ENCODE measurements at regions not wholly inside any gene's neighbourhood (a gene's known extent, or its start where the extent isn't known, plus 50 kb on each side); places are given as distances from the start of the nearest gene placed in this dataset.

DNA sequence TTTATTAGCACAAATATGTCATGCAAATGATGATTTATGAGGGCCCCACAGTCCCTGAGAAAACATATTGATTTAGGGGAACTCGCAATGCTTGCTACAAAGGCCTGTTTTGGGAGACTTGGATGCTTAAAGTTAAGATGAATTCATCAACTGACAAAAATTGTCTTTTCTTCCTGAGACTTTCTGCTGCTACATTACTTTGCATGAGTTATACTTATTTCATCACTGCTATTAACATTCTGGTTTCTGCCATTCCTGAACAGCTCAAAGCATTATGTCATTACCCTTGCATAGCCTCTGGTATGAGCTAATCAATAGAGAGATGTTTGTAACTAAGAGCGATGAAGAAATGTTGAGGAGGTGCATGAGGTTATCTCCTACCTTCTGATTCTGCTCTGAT, 74.4 kb downstream of the SOX11 start:
- H3K9me3 ChIP-seq (ENCODE audit: insufficient read depth, low read length), result no peaks in the 10 kb centered on the region
- no peak for DNase-seq (ENCODE audit: low read depth, low spot score)
- H3K36me3 ChIP-seq (ENCODE audit: insufficient read depth, insufficient read length, low read length), result no peaks in the 10 kb centered on the region
- H3K9ac ChIP-seq (ENCODE audit: insufficient read length, low read depth), result no peak overlapping the region
- H3K4me3 ChIP-seq (ENCODE audit: insufficient read length, low read depth), result no peak overlapping the region
- no peak for TF ChIP-seq ZNF274 (IDR thresholded peaks at IDR 0.05; ENCODE audit: low read depth, low read length)
- no peak for TF ChIP-seq YY1 (IDR thresholded peaks at IDR 0.05; ENCODE audit: insufficient read depth, insufficient read length)
- no peak for TF ChIP-seq SUZ12 (IDR thresholded peaks at IDR 0.05; ENCODE audit: extremely low read depth, insufficient read depth, insufficient read length)
- H3K4me1 ChIP-seq (ENCODE audit: insufficient read depth, insufficient read length), result no peaks in the 10 kb centered on the region
- no peaks in the 10 kb centered on the region for H3K27me3 ChIP-seq (ENCODE audit: insufficient read depth, insufficient read length)

DNA sequence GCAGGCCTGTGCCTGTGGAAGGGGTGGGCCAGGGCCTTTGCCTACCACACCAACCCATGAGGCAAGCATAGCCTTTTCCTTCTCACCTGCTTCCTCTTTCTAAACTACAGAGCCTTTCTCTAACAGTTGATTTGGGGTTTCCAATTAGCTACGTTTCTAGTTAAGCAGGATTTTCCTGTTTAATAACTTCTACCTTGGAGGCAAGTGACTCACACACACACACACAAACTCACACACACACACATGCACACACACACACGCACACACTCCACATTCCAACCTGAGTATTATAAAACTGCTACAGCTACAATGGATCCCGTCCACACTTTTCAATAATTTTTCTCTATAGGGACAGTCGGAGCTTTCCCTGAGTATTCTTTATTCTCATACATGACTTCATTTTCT, 84.9 kb downstream of the SOX11 start:
- Histone ChIP-seq H3K4me3 (ENCODE audit: insufficient read length, low read depth) (no peak overlapping the region), H3K9ac (ENCODE audit: insufficient read length, low read depth) (no peak overlapping the region), H3K4me1 (ENCODE audit: insufficient read depth, insufficient read length) (no peaks in the 10 kb centered on the region), H3K36me3 (ENCODE audit: insufficient read depth, insufficient read length, low read length) (no peaks in the 10 kb centered on the region), H3K9me3 (ENCODE audit: insufficient read depth, low read length) (no peaks in the 10 kb centered on the region), H3K27me3 (ENCODE audit: insufficient read depth, insufficient read length) (no peaks in the 10 kb centered on the region)
- DNase-seq (ENCODE audit: low read depth, low spot score), result no peak
- TF ChIP-seq ZNF274 (IDR thresholded peaks at IDR 0.05; ENCODE audit: low read depth, low read length) (no peak), SUZ12 (IDR thresholded peaks at IDR 0.05; ENCODE audit: extremely low read depth, insufficient read depth, insufficient read length) (no peak), YY1 (IDR thresholded peaks at IDR 0.05; ENCODE audit: insufficient read depth, insufficient read length) (no peak)

DNA sequence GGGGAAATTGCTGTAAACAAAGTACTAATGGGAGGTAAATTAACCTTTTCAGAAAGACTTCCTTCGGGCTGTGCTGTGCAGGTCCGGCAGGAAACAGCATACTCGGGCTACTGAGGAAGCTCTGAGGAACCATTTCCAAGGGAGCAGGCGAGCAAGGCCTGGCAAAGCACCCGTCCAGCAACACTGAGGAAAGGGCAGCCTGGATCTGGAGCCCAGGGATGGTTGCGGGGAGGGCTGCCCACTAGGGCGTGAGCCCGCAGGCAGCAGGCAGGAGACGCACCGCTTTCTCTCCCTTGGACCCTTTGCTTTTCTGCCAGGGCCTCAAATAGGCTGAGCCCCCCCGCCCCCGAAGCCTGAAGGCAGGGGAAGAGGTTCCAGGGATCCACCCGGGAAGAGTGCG, 89.5 kb downstream of the SOX11 start:
- DNase-seq (ENCODE audit: low read depth, low spot score), result no peak
- Histone ChIP-seq H3K9ac (ENCODE audit: insufficient read length, low read depth) (no peak overlapping the region), H3K4me3 (ENCODE audit: insufficient read length, low read depth) (no peak overlapping the region), H3K9me3 (ENCODE audit: insufficient read depth, low read length) (no peaks in the 10 kb centered on the region), H3K36me3 (ENCODE audit: insufficient read depth, insufficient read length, low read length) (no peaks in the 10 kb centered on the region), H3K4me1 (ENCODE audit: insufficient read depth, insufficient read length) (no peaks in the 10 kb centered on the region), H3K27me3 (ENCODE audit: insufficient read depth, insufficient read length) (no peaks in the 10 kb centered on the region)
- TF ChIP-seq ZNF274 (IDR thresholded peaks at IDR 0.05; ENCODE audit: low read depth, low read length), result no peak
- TF ChIP-seq SUZ12 (IDR thresholded peaks at IDR 0.05; ENCODE audit: extremely low read depth, insufficient read depth, insufficient read length), result no peak
- no peak for TF ChIP-seq YY1 (IDR thresholded peaks at IDR 0.05; ENCODE audit: insufficient read depth, insufficient read length)

DNA sequence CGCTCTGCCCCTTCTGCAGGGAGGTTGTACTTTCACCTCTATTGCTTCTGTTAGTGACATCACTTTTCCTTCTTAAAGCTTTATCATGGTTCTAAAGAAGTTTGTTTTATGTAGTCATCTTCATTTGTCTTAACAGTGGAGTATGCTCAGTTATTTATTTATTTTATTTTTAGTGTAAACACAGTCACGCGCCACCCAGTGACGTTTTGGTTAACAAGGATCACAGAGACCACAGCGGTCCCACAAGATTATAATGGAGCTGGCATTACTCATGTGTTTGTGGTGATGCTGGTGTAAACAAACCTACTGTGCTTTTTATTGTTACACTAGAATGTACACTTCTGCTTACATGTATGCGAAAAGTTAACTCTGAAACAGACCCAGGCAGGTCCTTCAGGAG, 89.9 kb downstream of the SOX11 start:
- Histone ChIP-seq H3K4me1 (ENCODE audit: insufficient read depth, insufficient read length) (no peaks in the 10 kb centered on the region), H3K9ac (ENCODE audit: insufficient read length, low read depth) (no peak overlapping the region), H3K27me3 (ENCODE audit: insufficient read depth, insufficient read length) (no peaks in the 10 kb centered on the region), H3K36me3 (ENCODE audit: insufficient read depth, insufficient read length, low read length) (no peaks in the 10 kb centered on the region), H3K4me3 (ENCODE audit: insufficient read length, low read depth) (no peak overlapping the region), H3K9me3 (ENCODE audit: insufficient read depth, low read length) (no peaks in the 10 kb centered on the region)
- TF ChIP-seq YY1 (IDR thresholded peaks at IDR 0.05; ENCODE audit: insufficient read depth, insufficient read length), result no peak
- TF ChIP-seq ZNF274 (IDR thresholded peaks at IDR 0.05; ENCODE audit: low read depth, low read length), result no peak
- TF ChIP-seq SUZ12 (IDR thresholded peaks at IDR 0.05; ENCODE audit: extremely low read depth, insufficient read depth, insufficient read length), result no peak
- no peak for DNase-seq (ENCODE audit: low read depth, low spot score)

DNA sequence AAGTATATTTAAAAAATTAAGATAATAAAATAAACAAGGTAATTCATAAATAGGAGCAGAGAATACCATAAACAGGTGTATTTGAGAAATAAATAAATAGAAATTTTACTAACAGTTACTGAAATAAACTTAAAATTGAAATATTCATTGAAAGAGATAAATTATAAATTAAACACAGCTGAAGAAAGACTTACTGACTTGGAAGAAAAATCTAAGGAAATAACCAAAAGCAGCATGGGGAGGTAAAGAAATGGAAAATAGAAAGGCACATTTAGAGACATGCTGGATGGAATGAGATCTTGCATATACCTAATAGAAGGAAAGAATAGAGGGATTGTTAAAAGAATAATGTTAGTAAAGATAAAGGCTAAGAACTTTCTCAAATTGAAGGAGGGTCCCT, 96.3 kb downstream of the SOX11 start:
- Histone ChIP-seq H3K9ac (ENCODE audit: insufficient read length, low read depth) (no peak overlapping the region), H3K36me3 (ENCODE audit: insufficient read depth, insufficient read length, low read length) (no peaks in the 10 kb centered on the region), H3K4me3 (ENCODE audit: insufficient read length, low read depth) (no peak overlapping the region), H3K4me1 (ENCODE audit: insufficient read depth, insufficient read length) (no peaks in the 10 kb centered on the region), H3K27me3 (ENCODE audit: insufficient read depth, insufficient read length) (no peaks in the 10 kb centered on the region), H3K9me3 (ENCODE audit: insufficient read depth, low read length) (peaks cover 19% of the 10 kb centered on the region)
- TF ChIP-seq SUZ12 (IDR thresholded peaks at IDR 0.05; ENCODE audit: extremely low read depth, insufficient read depth, insufficient read length) (no peak), ZNF274 (IDR thresholded peaks at IDR 0.05; ENCODE audit: low read depth, low read length) (no peak), YY1 (IDR thresholded peaks at IDR 0.05; ENCODE audit: insufficient read depth, insufficient read length) (no peak)
- DNase-seq (ENCODE audit: low read depth, low spot score), result no peak

DNA sequence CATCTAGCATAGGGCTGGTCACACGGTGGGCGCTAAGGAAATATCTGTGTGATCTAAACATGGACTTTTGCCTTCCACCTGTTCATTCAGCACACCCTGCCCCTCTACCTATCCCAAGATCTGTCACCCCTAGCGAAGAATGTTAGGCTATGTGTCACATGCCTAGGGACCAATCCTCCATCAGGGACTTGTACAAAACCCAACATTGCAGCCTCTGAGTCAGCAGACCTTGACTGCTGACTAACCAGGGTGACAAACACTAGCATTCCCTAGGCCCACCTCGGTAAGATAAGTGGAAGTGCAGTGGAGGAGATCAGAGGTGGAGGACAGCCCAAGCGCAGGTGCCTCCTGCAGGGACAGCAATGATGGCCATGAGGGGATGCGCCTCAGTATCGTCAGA, 99.2 kb downstream of the SOX11 start:
- H3K9ac ChIP-seq (ENCODE audit: insufficient read length, low read depth), result no peak overlapping the region
- no peaks in the 10 kb centered on the region for H3K36me3 ChIP-seq (ENCODE audit: insufficient read depth, insufficient read length, low read length)
- no peak overlapping the region for H3K4me3 ChIP-seq (ENCODE audit: insufficient read length, low read depth)
- no peak for DNase-seq (ENCODE audit: low read depth, low spot score)
- no peaks in the 10 kb centered on the region for H3K4me1 ChIP-seq (ENCODE audit: insufficient read depth, insufficient read length)
- no peaks in the 10 kb centered on the region for H3K27me3 ChIP-seq (ENCODE audit: insufficient read depth, insufficient read length)
- peaks cover 19% of the 10 kb centered on the region for H3K9me3 ChIP-seq (ENCODE audit: insufficient read depth, low read length)
- TF ChIP-seq ZNF274 (IDR thresholded peaks at IDR 0.05; ENCODE audit: low read depth, low read length) (no peak), YY1 (IDR thresholded peaks at IDR 0.05; ENCODE audit: insufficient read depth, insufficient read length) (no peak), SUZ12 (IDR thresholded peaks at IDR 0.05; ENCODE audit: extremely low read depth, insufficient read depth, insufficient read length) (no peak)

DNA sequence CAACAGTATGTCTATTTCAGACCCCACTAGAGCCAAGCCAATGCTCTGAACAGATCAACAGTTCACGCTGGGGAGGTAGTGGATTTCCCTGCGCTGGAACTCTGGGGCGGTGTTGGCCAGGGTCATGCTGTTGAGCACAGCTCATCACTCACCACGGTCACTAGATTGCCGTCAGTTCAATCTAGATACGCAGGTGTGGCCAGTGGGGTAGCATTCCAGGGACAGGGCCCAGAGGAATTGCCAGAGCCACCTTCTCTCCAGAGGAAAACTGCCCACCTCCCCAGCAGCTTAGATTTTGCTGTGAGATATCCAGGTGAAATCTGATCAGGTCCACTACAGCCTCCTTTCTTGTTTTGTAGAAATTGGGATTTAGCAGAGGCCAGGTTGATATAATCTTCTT, 101.8 kb downstream of the SOX11 start:
- no peak for DNase-seq (ENCODE audit: low read depth, low spot score)
- TF ChIP-seq ZNF274 (IDR thresholded peaks at IDR 0.05; ENCODE audit: low read depth, low read length), result no peak
- TF ChIP-seq YY1 (IDR thresholded peaks at IDR 0.05; ENCODE audit: insufficient read depth, insufficient read length), result no peak
- no peak for TF ChIP-seq SUZ12 (IDR thresholded peaks at IDR 0.05; ENCODE audit: extremely low read depth, insufficient read depth, insufficient read length)
- Histone ChIP-seq H3K9me3 (ENCODE audit: insufficient read depth, low read length) (0 out of 2 replicates have a peak, but pooled peaks cover 11% of the 10 kb centered on the region), H3K27me3 (ENCODE audit: insufficient read depth, insufficient read length) (no peaks in the 10 kb centered on the region), H3K4me3 (ENCODE audit: insufficient read length, low read depth) (no peak overlapping the region), H3K36me3 (ENCODE audit: insufficient read depth, insufficient read length, low read length) (no peaks in the 10 kb centered on the region), H3K9ac (ENCODE audit: insufficient read length, low read depth) (no peak overlapping the region), H3K4me1 (ENCODE audit: insufficient read depth, insufficient read length) (no peaks in the 10 kb centered on the region)

DNA sequence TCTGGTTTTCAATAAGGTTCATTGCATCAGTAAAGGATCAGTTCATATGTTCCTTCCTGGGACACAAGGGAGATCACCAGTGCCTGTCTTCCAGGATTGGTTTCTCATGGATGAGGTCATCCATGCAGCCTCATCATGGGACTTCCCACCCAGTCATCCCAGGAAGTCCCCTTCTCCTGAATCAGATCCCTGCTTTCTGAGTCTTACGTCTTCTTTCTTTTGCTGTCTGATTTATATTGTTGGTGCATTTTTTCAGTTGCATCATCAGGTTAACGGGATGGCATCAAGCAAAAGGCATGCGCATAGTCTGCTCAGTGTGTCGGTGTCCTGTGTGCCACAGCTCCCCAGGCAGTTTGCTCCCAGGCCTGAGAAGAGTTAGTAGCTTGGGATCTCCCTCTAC, 105.9 kb downstream of the SOX11 start:
- no peak for TF ChIP-seq ZNF274 (IDR thresholded peaks at IDR 0.05; ENCODE audit: low read depth, low read length)
- TF ChIP-seq SUZ12 (IDR thresholded peaks at IDR 0.05; ENCODE audit: extremely low read depth, insufficient read depth, insufficient read length), result no peak
- TF ChIP-seq YY1 (IDR thresholded peaks at IDR 0.05; ENCODE audit: insufficient read depth, insufficient read length), result no peak
- no peak overlapping the region for H3K4me3 ChIP-seq (ENCODE audit: insufficient read length, low read depth)
- peaks cover 17% of the 10 kb centered on the region; the same call in 1 of the 2 replicates for H3K9me3 ChIP-seq (ENCODE audit: insufficient read depth, low read length)
- no peaks in the 10 kb centered on the region for H3K36me3 ChIP-seq (ENCODE audit: insufficient read depth, insufficient read length, low read length)
- no peak for DNase-seq (ENCODE audit: low read depth, low spot score)
- no peaks in the 10 kb centered on the region for H3K27me3 ChIP-seq (ENCODE audit: insufficient read depth, insufficient read length)
- no peak overlapping the region for H3K9ac ChIP-seq (ENCODE audit: insufficient read length, low read depth)
- no peaks in the 10 kb centered on the region for H3K4me1 ChIP-seq (ENCODE audit: insufficient read depth, insufficient read length)

All from NT2/D1 (cell line).